ENCODE measurements at regions not wholly inside any gene's neighbourhood (a gene's known extent, or its start where the extent isn't known, plus 50 kb on each side); places are given as distances from the start of the nearest gene placed in this dataset.
"Not testable (repeated sequence)": the region's sequence is repeated elsewhere in the genome, so short reads cannot be mapped to it uniquely, and the experiment has no call there.

DNA sequence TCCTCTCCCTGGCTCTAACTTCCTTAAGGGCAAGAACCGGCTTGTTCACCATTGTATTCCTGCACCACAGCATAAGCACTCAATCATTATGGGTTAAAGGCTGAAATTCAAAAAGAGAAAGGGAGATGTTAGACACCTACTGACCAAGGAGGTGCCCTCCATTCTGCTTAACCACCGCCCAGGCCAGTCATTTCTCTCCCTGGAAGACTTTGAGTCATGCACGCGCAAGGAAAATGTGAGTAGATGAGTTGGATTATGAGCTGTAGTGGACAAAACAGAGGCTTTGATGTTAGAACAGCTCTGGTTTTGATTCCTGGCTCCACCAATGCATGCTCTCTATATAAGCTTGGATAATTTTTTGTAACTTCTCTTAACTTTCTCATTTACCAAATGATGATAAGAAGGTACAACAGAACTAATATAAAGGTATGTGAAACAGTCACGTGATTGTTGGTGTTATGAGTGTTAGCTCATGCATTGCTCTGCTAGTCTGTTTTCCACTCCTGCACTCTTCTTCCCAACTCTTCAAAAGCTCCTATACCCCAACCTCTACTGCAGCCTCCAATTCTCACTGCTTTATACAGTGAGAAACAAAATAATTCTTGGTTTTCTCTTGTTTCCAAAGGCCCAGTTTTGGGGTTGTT is 148.4 kb upstream of the ATP11B start:
- no peak for DNase-seq (ENCODE audit: low read depth)
- H3K4me3 ChIP-seq (ENCODE audit: low read depth, low read length), result no peak overlapping the region
- TF ChIP-seq, protein P1, sequence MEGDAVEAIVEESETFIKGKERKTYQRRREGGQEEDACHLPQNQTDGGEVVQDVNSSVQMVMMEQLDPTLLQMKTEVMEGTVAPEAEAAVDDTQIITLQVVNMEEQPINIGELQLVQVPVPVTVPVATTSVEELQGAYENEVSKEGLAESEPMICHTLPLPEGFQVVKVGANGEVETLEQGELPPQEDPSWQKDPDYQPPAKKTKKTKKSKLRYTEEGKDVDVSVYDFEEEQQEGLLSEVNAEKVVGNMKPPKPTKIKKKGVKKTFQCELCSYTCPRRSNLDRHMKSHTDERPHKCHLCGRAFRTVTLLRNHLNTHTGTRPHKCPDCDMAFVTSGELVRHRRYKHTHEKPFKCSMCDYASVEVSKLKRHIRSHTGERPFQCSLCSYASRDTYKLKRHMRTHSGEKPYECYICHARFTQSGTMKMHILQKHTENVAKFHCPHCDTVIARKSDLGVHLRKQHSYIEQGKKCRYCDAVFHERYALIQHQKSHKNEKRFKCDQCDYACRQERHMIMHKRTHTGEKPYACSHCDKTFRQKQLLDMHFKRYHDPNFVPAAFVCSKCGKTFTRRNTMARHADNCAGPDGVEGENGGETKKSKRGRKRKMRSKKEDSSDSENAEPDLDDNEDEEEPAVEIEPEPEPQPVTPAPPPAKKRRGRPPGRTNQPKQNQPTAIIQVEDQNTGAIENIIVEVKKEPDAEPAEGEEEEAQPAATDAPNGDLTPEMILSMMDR (conservative IDR thresholded peaks at IDR 0.05; ENCODE audit: low read depth, low read length), result no peak

DNA sequence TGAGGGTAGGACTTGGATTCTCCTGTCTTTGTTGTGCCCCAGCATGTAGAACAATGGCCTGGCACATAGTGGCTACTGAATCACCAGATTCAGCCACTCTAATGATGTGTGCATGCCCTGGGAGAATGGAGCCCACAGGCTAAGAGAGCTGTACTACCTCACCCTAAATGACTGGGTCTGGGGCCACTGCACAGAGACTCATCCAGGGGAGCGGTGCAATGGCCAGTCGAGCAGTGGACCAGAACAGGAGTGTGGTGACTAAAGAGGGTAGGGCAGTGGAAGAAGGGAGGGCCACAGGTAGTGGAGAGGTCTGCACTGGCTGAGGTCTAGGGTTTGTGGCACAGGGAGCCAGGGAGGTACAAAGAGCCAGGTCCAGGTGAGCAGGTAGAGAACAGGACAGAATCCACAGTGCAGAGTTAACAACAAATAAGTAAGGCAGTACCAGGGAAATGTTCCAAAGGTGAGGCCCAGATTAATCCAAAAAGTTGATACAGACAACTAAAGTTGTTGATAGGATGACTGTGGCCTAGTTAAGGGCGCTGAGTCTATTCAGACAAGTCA is 142.7 kb upstream of the ATP11B start:
- no peak overlapping the region for H3K4me3 ChIP-seq (ENCODE audit: low read depth, low read length)
- peak; percentile 44 for DNase-seq (ENCODE audit: low read depth)
- TF ChIP-seq, protein P1 (conservative IDR thresholded peaks at IDR 0.05; ENCODE audit: low read depth, low read length), result no peak

DNA sequence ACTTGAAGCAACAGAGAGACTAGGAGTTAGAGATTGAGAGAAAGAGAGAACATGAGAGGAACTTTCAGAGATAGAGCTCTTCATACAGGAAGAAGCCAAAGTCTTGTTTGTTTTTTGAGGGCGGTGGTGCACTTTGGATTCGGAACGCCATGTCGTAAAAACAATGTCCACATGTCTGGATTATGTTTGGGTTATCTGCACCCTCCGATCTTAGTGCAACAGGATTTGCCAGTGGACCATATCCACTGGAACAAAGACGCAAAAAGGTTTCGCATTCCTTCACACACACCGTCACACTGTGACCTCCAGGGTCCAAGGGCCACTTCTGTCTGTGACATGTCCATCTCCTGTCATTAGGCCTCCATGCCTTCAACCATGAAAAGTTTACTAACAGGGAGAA is 141.8 kb upstream of the ATP11B start:
- DNase-seq (ENCODE audit: low read depth), result no peak
- no peak overlapping the region for H3K4me3 ChIP-seq (ENCODE audit: low read depth, low read length)
- TF ChIP-seq, protein P1 (conservative IDR thresholded peaks at IDR 0.05; ENCODE audit: low read depth, low read length), result no peak

DNA sequence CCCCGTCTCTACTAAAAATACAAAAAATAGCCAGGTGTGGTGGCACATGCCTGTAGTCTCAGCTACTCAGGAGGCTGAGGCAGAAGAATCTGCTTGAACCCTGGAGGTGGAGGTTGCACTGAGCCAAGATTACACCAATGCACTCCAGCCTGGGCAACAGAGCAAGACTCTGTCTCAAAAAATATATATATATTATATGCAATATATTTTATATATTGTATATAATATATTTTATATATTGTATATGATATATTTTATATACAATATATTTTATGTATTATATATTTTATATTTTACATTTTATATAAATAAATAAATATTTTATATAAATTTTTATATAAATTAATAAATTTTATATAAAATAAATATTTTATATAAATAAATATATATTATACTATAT is 140.2 kb upstream of the ATP11B start:
- DNase-seq (ENCODE audit: low read depth); H3K4me3 ChIP-seq (ENCODE audit: low read depth, low read length): not testable (repeated sequence)

DNA sequence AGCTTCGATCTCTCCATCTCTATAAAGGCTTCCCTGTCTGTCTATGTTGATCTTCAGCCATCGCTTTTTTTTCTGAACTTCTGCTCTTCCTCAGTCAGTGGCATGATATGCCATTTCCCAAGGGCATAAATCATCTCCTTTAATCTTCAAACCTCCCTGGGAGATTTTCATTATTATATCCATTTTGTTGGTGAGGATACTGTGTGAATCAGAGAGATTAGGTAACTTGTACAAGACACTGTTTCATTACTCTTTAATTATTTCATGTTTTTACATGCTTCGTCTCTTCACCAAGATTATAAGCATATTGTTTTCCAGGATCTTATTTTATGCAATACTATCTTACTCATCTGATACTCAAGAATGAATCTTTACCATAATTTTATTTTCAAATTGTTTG is 124.8 kb upstream of the ATP11B start:
- DNase-seq (ENCODE audit: low read depth), result no peak
- TF ChIP-seq, protein P1 (conservative IDR thresholded peaks at IDR 0.05; ENCODE audit: low read depth, low read length), result no peak
- H3K4me3 ChIP-seq (ENCODE audit: low read depth, low read length), result no peak overlapping the region

DNA sequence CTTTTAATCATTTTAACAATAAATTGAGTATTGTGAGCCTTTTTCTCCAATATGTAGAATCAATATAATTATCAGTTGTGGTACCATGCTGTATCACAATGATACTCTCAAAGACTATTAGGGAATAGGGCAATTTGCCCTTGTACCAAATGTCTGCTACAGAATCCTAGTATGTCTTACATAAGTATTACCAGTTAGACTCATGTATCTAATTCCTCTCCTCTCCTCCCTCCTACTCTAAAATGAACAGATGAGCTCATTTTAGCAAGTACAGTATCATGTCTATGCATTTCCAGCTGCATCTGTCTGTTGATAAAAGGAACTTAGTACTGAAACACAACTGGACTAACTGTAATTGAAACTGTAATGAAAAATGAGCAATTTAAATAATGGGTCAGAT is 124.3 kb upstream of the ATP11B start:
- TF ChIP-seq, protein P1 (conservative IDR thresholded peaks at IDR 0.05; ENCODE audit: low read depth, low read length), result no peak
- H3K4me3 ChIP-seq (ENCODE audit: low read depth, low read length), result no peak overlapping the region
- DNase-seq (ENCODE audit: low read depth), result no peak

DNA sequence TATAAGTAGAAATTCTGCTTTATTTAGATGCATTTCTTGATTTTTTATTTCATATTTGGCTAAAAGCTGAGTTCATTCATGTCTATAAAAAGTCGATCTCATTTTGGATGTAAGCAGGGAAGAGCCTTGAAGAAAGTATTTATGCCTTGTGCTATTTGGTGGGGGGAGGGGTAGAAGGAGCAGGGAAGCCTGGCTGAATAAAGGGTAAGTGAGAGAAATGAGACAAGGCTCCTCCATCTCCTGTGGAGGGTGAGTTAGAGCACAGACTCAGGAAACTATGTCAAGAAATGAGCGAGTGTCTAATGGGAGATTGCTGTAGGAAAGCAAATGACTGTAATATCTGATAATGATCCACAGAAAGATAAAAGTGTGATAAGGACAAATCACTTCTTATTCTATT is 121.8 kb upstream of the ATP11B start:
- DNase-seq (ENCODE audit: low read depth), result no peak
- TF ChIP-seq, protein P1 (conservative IDR thresholded peaks at IDR 0.05; ENCODE audit: low read depth, low read length), result no peak
- no peak overlapping the region for H3K4me3 ChIP-seq (ENCODE audit: low read depth, low read length)
